HG02763 (cell line): ENCODE measurements at regions not wholly inside any gene's neighbourhood (a gene's known extent, or its start where the extent isn't known, plus 50 kb on each side); places are given as distances from the start of the nearest gene placed in this dataset.
"Not testable (repeated sequence)": the region's sequence is repeated elsewhere in the genome, so short reads cannot be mapped to it uniquely, and the experiment has no call there.

ENCODE experiments used
- ATAC-seq: cut with Tn5 transposase; IDR thresholded peaks from one replicate; pipeline ENCODE4 v1.9.1; 2021; ENCODE audit warnings: mild to moderate bottlenecking, moderate library complexity; ENCODE audit not compliant: unreplicated experiment

DNA sequence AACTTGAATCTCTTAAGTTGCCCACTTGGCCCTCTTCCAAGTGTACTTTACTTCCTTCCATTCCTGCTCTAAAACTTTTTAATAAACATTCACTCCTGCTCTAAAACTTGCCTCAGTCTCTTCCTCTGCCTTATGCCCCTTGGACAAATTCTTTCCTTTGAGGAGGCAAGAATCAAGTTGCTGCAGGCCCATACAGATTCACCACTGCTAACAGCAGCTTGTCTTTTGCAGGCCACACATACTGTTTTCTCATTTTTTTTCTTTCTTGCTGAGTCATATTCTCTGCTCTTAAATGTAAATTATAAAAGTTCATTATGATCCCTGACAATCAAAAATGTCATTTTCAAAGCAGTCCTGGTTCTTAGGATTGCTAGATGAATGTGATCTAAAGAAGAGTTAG is 1820.8 kb upstream of the FLRT2 start:
- no peak for ATAC-seq

DNA sequence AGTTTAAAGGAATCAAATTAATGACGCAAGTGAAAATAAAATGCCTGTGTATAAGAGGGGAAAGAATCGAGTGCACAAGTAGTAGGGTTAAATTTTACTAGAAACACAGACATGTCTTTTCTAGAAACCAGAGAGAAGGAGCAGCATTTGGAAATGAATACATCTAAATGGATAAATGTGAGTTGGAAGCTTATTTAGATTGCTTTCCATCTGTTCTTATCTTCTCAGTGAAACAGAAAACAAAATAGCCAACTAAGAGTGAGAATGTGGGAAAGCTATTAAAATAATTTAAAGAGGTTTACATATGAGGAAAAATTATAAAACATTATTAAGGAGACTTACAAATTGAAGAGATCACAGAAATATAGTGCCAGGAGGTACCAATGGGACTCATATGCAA is 1818.9 kb upstream of the FLRT2 start:
- ATAC-seq = no peak

DNA sequence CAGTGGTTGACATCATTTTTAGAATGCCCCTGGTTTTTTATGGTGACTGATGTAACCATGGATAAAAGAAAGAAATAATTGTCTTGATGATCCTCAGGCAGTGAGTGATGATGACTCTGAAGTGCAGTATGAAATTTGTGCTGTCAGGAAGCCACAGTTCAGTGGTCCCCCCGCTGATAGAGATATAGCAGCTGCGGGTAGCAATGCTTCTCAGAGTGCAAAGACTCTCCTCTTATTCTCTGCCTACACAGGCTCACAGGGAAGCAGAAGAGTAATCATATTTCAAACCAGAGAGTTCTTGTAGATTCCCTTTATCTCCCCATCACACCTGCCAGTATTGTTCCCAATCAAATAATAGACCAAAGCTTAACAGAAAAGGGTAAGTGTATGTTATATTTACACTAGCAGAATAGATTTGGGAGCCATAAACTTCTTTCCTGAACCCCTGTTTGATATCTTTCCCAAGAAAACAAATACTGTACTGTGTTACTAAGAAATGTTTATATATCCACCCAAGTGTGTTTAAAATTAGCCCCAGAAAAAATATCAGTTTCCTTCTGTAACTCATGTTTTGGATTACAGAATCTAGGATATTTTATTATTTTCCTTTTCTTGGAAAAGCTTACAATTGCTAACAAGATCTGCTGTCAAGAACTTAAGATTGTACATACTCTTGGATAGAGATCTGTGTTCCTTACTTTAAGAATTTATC is 1817.4 kb upstream of the FLRT2 start:
- ATAC-seq = no peak

- ATAC-seq = no peak
These were observed 1816.2 kb upstream of the FLRT2 start for GRCh38 chr14:83713732-83714131.

DNA sequence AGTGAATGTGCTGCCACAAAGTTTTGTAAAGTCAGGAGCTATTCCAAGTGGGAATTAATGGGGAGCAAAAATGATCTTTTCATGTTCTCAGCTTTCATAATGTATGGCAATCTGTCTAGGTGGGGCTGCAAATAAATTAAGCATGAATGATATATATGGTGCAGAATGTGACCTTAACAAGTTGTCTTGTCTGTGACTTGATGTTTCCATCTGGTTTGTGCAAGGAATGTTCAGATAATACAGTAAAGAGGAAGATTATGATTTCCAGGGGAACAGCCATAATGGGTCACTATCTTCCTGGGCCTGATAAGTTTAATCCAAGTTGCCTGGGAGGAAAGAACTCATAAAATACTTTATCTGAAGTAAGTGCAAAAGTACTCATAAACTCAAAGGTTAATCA is 1815.8 kb upstream of the FLRT2 start:
- ATAC-seq = no peak

DNA sequence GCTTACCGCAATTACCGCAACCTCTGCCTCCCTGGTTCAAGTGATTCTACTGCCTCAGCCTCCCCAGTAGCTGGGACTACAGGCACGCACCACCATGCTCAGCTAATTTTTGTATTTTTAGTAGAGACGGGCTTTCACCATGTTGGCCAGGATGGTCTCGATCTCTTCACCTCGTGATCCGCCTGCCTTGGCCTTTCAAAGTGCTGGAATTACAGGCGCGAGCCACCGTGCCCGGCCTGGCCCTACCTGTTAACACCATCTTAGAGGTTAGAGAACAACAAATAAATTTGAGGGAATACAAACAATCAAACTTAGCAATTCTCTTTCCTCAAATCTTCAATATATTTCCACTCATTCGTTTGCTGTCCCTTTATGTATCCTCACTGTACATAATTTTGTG is 1810.5 kb upstream of the FLRT2 start:
- ATAC-seq = not testable (repeated sequence)

DNA sequence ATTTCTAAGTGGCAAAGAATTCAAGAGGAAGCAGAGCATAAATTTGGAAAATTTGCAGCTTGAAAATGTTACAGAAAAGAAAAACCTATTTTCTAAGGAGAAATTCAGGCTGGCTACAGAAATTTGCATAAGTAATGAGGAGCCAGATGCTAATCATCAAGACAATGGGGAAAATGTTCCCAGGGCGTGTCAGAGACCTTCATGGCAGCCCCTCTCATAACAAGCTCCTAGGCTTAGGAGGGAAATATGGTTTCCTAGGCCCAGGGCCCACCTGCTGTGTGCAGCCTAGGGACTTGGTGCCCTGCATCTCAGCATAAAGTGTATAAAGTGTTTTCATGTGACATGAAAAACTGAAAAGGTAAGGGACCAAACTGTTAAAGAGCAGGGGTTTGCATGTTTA is 1796.3 kb upstream of the FLRT2 start:
- no peak for ATAC-seq

- no peak for ATAC-seq
These were observed 1795.5 kb upstream of the FLRT2 start for GRCh38 chr14:83734431-83734830.

DNA sequence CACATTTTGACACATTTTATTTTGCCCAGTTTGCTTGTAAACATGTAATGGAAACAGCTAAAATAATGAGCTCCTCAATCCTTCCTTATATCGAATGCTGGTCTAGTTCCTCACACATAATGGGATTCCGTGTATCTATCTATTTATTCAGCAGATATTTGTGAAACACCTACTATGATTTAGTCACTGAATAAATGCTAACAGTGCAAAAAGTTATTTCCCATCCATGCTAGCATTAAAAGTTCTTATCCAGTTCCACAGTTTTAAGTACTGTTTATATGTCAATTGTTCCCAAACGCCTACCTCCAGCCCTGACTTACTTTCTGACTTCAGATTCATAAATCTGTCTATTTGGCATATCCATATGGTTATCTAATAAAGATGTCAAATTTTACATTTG is 1788.7 kb upstream of the FLRT2 start:
- no peak for ATAC-seq

- no peak for ATAC-seq
These were observed 1785.7 kb upstream of the FLRT2 start for GRCh38 chr14:83744224-83744623.

GRCh38 chr14:83744891-83745290 is 1785.1 kb upstream of the FLRT2 start:
- ATAC-seq = no peak

DNA sequence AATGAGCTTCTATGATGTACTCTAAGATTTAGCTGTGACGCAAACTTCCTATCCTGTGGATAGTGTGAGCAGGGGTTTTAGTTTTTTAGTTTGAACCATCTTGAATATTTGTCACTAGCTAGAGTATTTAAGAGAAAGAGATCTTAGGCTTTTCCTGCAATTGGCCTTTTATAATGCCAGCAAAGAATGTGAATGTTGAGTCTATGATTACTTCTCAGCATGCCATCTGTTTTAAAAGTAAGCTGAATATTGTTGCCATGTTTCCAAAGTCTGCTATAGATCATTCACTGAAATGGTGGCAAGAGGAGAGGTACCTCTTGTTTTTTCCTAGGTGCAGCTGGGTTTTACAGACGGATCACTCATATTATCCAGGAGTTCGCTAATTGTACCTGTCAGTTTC is 1783.6 kb upstream of the FLRT2 start:
- ATAC-seq = no peak

- ATAC-seq = no peak
These were observed 1772.0 kb upstream of the FLRT2 start for GRCh38 chr14:83757916-83758315.

DNA sequence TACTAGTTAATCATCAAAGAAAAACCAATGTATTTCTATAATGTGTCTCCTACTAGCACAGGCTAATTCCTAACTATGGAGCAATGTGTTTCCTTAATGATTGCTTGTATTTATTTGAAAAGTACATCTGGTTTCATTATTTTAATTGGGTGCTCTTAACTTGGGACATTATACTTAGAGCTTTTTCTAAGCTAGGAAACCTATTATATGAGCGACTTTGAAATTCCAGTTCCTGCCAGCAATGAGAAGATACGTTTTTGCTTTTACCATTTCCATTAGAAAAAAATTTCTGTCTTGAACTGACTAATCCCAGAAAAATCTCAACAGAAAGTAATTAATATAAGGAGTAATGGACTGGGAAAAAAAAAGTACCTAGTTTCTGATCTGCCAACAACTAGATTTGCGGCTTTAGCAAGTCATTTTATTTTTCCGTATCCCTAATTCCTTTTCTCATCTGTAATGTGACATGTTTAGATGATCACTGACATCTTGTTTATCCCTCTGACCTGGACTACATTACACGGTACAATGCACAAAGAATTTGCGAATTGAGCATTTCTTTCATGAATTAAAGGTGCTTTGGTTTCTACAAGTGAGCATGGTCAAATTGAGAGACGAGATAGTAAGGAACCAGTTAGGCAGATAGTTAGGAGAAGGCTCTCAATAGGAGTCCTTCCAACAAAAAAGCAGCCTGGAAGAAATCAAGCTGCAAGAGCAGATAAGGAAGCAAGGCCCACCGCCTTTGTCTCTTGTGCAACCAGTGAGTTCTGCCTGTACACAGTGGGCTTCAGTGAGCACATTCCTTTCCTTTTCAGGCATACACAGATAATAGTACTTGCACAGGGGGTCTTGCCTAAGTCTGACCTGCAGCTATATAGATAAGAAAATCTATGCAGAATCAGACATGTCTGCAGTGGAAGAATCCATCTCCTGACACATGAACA is 1765.0 kb upstream of the FLRT2 start:
- no peak for ATAC-seq

DNA sequence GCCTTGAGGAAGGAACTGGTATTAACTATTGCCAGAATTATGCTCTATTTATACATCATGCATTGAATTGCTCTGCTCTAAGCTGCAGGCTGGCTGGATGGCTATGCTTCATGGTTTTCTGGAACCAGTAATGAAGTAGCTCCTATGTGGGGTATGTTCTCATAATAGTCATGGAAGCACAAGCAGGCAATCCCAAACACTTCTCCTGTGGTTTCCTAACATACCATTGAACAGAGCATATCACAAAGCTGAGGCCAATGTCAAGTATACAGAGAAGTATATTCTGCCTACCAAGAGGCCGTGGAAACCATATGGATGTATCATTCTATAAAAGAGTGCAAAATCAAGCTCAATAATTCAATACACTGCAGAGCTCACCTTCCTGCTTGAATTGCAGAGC is 1752.4 kb upstream of the FLRT2 start:
- no peak for ATAC-seq

- no peak for ATAC-seq
These were observed 1750.7 kb upstream of the FLRT2 start for GRCh38 chr14:83779266-83779665.

DNA sequence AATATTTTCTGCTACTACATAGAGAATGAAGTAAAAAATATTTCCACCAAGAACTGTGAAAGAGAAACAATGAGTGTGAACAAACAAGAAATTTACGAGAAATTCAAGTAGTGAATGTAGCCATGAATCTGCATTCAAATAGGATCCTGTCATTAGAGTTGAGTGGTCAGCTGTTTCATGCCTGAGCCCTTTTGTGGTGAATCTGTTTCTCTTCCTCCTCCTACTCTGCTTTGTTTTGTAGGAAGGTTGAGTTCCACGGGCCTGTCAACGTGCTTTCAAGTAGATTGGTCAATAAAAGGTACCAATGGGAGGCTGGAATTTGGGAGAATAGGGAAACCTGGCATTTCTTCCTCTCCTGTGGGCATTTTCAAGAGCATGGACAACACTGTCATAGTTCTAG is 1749.6 kb upstream of the FLRT2 start:
- ATAC-seq = no peak

DNA sequence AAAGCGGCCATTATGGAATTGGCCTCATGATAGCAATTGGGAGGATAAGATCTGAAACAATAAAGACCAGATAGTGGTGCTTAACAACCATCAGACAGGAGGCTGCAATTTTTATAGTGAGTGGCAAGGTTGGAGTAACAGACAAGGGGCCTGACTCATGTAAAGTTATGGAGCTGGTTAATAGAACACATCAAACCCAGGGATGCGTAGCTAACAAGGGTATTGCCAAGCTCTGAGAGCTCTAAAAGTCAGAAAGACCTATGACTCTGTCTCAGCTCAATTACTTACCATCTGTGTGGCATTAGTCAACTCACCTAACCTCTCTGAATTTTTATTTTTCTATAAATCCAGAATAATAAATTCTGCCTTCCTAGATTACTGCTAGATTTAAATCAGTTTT is 1731.5 kb upstream of the FLRT2 start:
- no peak for ATAC-seq

- ATAC-seq = no peak
These were observed 1730.7 kb upstream of the FLRT2 start for GRCh38 chr14:83799233-83799632.

DNA sequence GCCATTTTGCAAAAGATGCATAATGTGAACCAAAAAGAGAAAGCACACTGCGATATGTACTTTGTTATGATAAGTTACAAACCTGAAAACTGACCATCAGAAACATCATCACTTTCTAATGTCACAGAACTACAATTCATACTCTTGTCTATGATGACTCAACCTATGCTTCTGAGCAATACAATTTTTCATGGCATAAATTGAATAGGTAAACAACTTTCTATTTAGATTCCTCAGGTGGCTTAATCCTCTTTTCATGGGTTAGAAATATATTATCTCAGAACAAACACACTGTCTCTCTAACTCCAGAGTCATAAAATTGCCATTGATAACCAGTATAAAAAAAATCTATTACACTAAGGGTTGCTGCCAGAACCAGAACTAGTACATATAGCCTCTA is 1715.0 kb upstream of the FLRT2 start:
- no peak for ATAC-seq

DNA sequence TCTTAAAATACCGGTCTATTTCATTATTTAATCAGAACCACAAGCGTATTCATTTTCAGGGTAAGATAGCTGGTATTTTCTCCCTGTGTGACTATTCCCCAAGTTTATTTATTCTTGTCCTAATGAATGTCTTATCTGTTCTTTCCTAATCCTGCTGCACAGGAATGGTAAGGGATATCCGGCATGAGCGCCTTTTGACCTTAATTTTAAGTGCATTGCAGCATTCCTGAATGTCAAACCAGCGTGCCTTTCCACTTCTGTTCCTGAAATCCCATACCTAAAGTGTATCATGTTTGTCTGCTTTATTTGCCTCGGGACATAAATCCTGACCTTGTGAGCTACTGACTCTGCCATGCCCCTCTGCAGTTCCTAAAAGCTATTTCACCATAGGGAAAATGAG is 1713.2 kb upstream of the FLRT2 start:
- ATAC-seq = no peak

DNA sequence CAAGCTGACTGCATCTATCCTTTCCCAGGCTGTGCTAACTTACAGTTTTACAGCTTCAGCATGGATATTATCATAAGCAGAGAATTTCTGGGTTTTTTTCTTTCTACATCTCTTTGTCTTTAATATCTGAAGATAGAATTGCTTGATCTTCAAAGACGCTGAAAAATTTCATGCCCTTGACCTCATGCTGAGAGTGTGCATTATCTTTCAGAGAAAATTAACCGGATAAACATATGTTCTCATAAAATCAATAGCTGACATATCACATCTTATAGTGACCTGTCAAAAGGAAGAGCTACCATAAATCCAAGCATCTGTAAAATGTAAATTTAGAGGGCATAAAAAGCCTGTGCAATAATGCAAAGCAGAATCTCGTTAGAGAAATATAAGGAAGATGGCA is 1704.1 kb upstream of the FLRT2 start:
- ATAC-seq = no peak
